Trophoblast cell (in vitro differentiated cells and primary cell): ENCODE measurements at regions not wholly inside any gene's neighbourhood (a gene's known extent, or its start where the extent isn't known, plus 50 kb on each side); places are given as distances from the start of the nearest gene placed in this dataset.

Source experiments
- DNase-seq, 2 donors: peaks; one replicate each; pipeline ENCODE4 v3.0.0-alpha.2; 2016
- H2AFZ ChIP-seq: 2 replicates; pipeline ENCODE4 v1.6.1; 2013; ENCODE audit warnings: low read length, moderate library complexity, mild to moderate bottlenecking; ENCODE audit not compliant: insufficient read depth, poor library complexity
- H2AK5ac ChIP-seq: 2 replicates; pipeline ENCODE4 v1.6.1; 2013; ENCODE audit warnings: mild to moderate bottlenecking, low read length
- H2BK120ac ChIP-seq: 2 replicates; pipeline ENCODE4 v1.6.1; 2013; ENCODE audit warnings: low read length, mild to moderate bottlenecking, moderate library complexity; ENCODE audit not compliant: insufficient read depth, poor library complexity
- H2BK12ac ChIP-seq: 2 replicates; pipeline ENCODE4 v1.6.1; 2013; ENCODE audit warnings: mild to moderate bottlenecking, low read length, moderate library complexity
- H2BK5ac ChIP-seq: 2 replicates; pipeline ENCODE4 v1.6.1; 2013; ENCODE audit warnings: low read length, low read depth, moderate library complexity, mild to moderate bottlenecking; ENCODE audit not compliant: poor library complexity
- H3K14ac ChIP-seq: 2 replicates; pipeline ENCODE4 v1.6.1; 2013; ENCODE audit warnings: mild to moderate bottlenecking, low read length
- H3K18ac ChIP-seq: 2 replicates; pipeline ENCODE4 v1.6.1; 2013; ENCODE audit warnings: mild to moderate bottlenecking, low read length
- H3K23ac ChIP-seq: 2 replicates; pipeline ENCODE4 v1.6.1; 2013; ENCODE audit warnings: low read length
- H3K27ac ChIP-seq: 2 replicates; pipeline ENCODE4 v1.5.1; 2013; ENCODE audit warnings: low read depth, mild to moderate bottlenecking, inconsistent platforms, low read length, moderate library complexity
- H3K27me3 ChIP-seq: 2 replicates; pipeline ENCODE4 v1.6.1; 2013; ENCODE audit warnings: inconsistent platforms, mild to moderate bottlenecking, low read length, moderate library complexity; ENCODE audit not compliant: insufficient read depth
- H3K36me3 ChIP-seq, 2 experiments: 1 replicate in 1 of 2; 2 replicates in 1 of 2; pipeline ENCODE4 v1.6.1; 2013; ENCODE audit warnings: low read length in 2 of 2, mild to moderate bottlenecking in 2 of 2, moderate library complexity in 1 of 2; ENCODE audit not compliant: insufficient read depth in 2 of 2, control insufficient read depth in 1 of 2
- H3K4ac ChIP-seq: 2 replicates; pipeline ENCODE4 v1.6.1; 2013; ENCODE audit warnings: low read depth, mild to moderate bottlenecking, low read length, moderate library complexity
- H3K4me1 ChIP-seq, 2 experiments: 1 replicate in 1 of 2; 2 replicates in 1 of 2; pipeline ENCODE4 v1.6.1; 2013; ENCODE audit warnings: low read length in 2 of 2, mild to moderate bottlenecking in 2 of 2, moderate library complexity in 1 of 2; ENCODE audit not compliant: insufficient read depth in 2 of 2, control insufficient read depth in 1 of 2
- H3K4me2 ChIP-seq: 2 replicates; pipeline ENCODE4 v1.6.1; 2013; ENCODE audit warnings: inconsistent platforms, mild to moderate bottlenecking, low read length, moderate library complexity
- H3K4me3 ChIP-seq: 2 replicates; pipeline ENCODE4 v1.5.1; 2013; ENCODE audit warnings: mild to moderate bottlenecking, low read depth, low read length, inconsistent platforms
- H3K79me1 ChIP-seq: one replicate; pipeline ENCODE4 v1.6.1; 2013; ENCODE audit warnings: low read length
- H3K79me2 ChIP-seq: 2 replicates; pipeline ENCODE4 v1.6.1; 2013; ENCODE audit warnings: low read length, mild to moderate bottlenecking; ENCODE audit not compliant: control insufficient read depth, insufficient read depth, poor library complexity
- H3K9ac ChIP-seq: 2 replicates; pipeline ENCODE4 v1.6.1; 2013; ENCODE audit warnings: mild to moderate bottlenecking, low read length
- H3K9me3 ChIP-seq: 2 replicates; pipeline ENCODE4 v1.6.1; 2013; ENCODE audit warnings: low read depth, mild to moderate bottlenecking, control low read depth, inconsistent platforms, low read length; ENCODE audit not compliant: insufficient read depth
- H4K12ac ChIP-seq: 2 replicates; pipeline ENCODE4 v1.6.1; 2013; ENCODE audit warnings: low read depth, mild to moderate bottlenecking, low read length, moderate library complexity
- H4K8ac ChIP-seq: 2 replicates; pipeline ENCODE4 v1.6.1; 2013; ENCODE audit warnings: low read depth, mild to moderate bottlenecking, low read length, moderate library complexity
- H4K91ac ChIP-seq: one replicate; pipeline ENCODE4 v1.6.1; 2013; ENCODE audit warnings: low read depth, mild to moderate bottlenecking, low read length, moderate library complexity
- WGBS: extraction: QIAGEN DNeasy Blood & Tissue Kit; methylation state at CpG from one replicate; pipeline ENCODE4 v1.1.7; 2013; ENCODE audit warnings: missing lambda C conversion rate; ENCODE audit not compliant: insufficient read length, insufficient coverage; ENCODE audit errors: extremely low coverage; 5-methylcytosine and 5-hydroxymethylcytosine counted together

DNA sequence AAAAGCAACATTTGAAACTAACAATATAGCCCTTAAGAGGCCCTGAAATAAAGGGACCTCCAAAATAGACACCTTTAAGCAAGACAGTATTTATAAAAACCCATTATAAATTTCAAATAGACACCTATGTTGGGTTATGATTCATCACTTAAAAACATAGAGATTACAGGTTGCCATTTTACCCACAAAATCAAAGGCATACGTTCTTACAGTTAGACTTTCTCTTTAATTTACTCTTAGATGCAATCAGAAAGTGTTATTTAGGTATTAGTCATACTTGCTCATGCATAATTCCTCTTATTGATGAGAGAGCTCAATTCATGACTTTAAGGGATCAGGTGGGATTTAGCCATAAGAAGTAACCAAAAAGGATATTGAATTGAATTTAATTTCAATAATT is 51.5 kb upstream of the TMEM200A start:
- H4K8ac ChIP-seq: no peak overlapping the region
- H2BK5ac ChIP-seq: no peak overlapping the region
- H4K91ac ChIP-seq: no peak overlapping the region
- H3K27ac ChIP-seq: no peak overlapping the region
- WGBS: no CpG with 5 or more reads among the region's 1 CpG
- H3K4me3 ChIP-seq: no peak overlapping the region
- H3K18ac ChIP-seq: no peak overlapping the region
- no peak overlapping the region for H2BK120ac ChIP-seq
- H3K4ac ChIP-seq: no peak overlapping the region
- DNase-seq: no peak
- H3K79me2 ChIP-seq: no peaks in the 10 kb centered on the region
- H2BK12ac ChIP-seq: no peak overlapping the region
- no peak overlapping the region for H2AK5ac ChIP-seq
- no peaks in the 10 kb centered on the region for H3K4me1 ChIP-seq
- H3K79me1 ChIP-seq: no peaks in the 10 kb centered on the region
- no peak overlapping the region for H2AFZ ChIP-seq
- no peak overlapping the region for H3K23ac ChIP-seq
- H3K14ac ChIP-seq: no peak overlapping the region
- H3K9me3 ChIP-seq: no peaks in the 10 kb centered on the region
- H3K4me2 ChIP-seq: no peak overlapping the region
- H4K12ac ChIP-seq: no peak overlapping the region
- H3K9ac ChIP-seq: no peak overlapping the region
- H3K27me3 ChIP-seq: no peaks in the 10 kb centered on the region
- no peaks in the 10 kb centered on the region for H3K36me3 ChIP-seq

DNA sequence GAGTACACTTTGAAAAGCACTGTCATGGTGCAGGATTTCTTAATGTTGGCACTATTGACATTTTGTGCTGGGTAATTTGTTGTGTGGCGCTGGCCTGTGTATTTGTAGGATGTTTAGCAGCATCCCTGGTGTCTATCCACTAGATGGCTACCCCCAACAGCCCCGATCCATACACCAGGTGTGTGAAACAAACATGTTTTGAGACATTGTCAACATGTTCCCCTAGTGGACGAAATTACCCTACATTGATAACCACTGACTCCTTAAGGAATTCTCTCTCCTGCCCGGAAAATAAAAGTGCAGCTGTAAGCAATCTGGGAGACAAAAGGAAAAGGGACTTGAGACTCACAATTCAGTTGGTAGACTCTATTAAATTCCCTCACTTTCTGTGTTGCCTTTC is 52.6 kb upstream of the TMEM200A start:
- no peaks in the 10 kb centered on the region for H3K79me1 ChIP-seq
- H3K9me3 ChIP-seq: no peaks in the 10 kb centered on the region
- no peak overlapping the region for H3K23ac ChIP-seq
- H3K4me2 ChIP-seq: no peak overlapping the region
- no peaks in the 10 kb centered on the region for H3K79me2 ChIP-seq
- no peak overlapping the region for H3K18ac ChIP-seq
- H3K9ac ChIP-seq: no peak overlapping the region
- no peak overlapping the region for H4K8ac ChIP-seq
- WGBS: no CpG with 5 or more reads among the region's 4 CpGs
- H3K36me3 ChIP-seq: no peaks in the 10 kb centered on the region
- no peak overlapping the region for H3K4me3 ChIP-seq
- no peaks in the 10 kb centered on the region for H3K4me1 ChIP-seq
- no peak overlapping the region for H4K91ac ChIP-seq
- no peak for DNase-seq
- H2BK120ac ChIP-seq: no peak overlapping the region
- H3K27ac ChIP-seq: no peak overlapping the region
- H3K27me3 ChIP-seq: no peaks in the 10 kb centered on the region
- no peak overlapping the region for H3K4ac ChIP-seq
- no peak overlapping the region for H2BK12ac ChIP-seq
- H2BK5ac ChIP-seq: no peak overlapping the region
- H3K14ac ChIP-seq: no peak overlapping the region
- no peak overlapping the region for H2AK5ac ChIP-seq
- H2AFZ ChIP-seq: no peak overlapping the region
- no peak overlapping the region for H4K12ac ChIP-seq

- H3K4me1 ChIP-seq: no peaks in the 10 kb centered on the region
- H3K9me3 ChIP-seq: no peaks in the 10 kb centered on the region
- H4K8ac ChIP-seq: no peak overlapping the region
- no peak overlapping the region for H2BK120ac ChIP-seq
- no peak overlapping the region for H3K9ac ChIP-seq
- no peak overlapping the region for H2AK5ac ChIP-seq
- H3K36me3 ChIP-seq: no peaks in the 10 kb centered on the region
- H3K4me2 ChIP-seq: no peak overlapping the region
- DNase-seq: no peak
- no peak overlapping the region for H3K4me3 ChIP-seq
- H2BK12ac ChIP-seq: no peak overlapping the region
- no peaks in the 10 kb centered on the region for H3K27me3 ChIP-seq
- no peaks in the 10 kb centered on the region for H3K79me1 ChIP-seq
- no peaks in the 10 kb centered on the region for H3K79me2 ChIP-seq
- no peak overlapping the region for H3K23ac ChIP-seq
- no peak overlapping the region for H3K18ac ChIP-seq
- H4K91ac ChIP-seq: no peak overlapping the region
- H3K14ac ChIP-seq: no peak overlapping the region
- no peak overlapping the region for H2BK5ac ChIP-seq
- no peak overlapping the region for H4K12ac ChIP-seq
- no peak overlapping the region for H3K4ac ChIP-seq
- no peak overlapping the region for H3K27ac ChIP-seq
- H2AFZ ChIP-seq: no peak overlapping the region
These were observed 56.8 kb upstream of the TMEM200A start for GRCh38 chr6:130309028-130309427.

DNA sequence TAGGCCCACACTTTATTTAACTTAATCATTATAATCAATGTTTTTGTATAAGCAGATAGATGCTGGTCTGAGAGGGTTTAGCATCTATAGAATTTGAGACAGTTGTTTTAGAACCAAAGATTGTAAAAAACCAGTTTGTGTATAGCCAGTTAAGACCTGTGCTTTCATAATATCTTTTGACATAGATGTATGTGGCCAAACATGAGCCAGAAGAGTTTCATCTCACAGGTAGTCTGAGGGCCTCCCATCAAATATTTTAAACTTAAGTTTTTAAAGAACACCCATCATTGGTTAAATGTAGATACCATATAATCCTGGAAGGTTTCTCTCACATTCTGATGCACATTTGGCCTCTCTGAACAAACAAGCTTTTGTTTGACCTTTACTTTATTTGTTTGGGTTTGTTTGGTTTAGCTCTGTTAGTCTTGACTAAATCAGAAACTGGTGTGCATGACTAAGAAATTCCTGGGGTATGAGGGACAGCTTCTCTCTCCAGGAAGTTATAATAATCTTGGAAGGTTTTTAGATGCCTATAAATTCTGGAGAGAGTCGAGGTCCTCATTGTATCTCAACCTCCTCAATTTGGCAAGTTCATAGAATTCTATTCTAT is 58.0 kb upstream of the TMEM200A start:
- Histone ChIP-seq H3K4me1 (no peaks in the 10 kb centered on the region), H3K4ac (no peak overlapping the region), H3K9me3 (no peaks in the 10 kb centered on the region), H3K4me2 (no peak overlapping the region), H2BK5ac (no peak overlapping the region), H3K27ac (no peak overlapping the region), H3K27me3 (no peaks in the 10 kb centered on the region), H2AK5ac (no peak overlapping the region), H3K4me3 (no peak overlapping the region), H3K14ac (no peak overlapping the region), H2BK120ac (no peak overlapping the region), H3K18ac (no peak overlapping the region), H4K12ac (no peak overlapping the region), H4K8ac (no peak overlapping the region), H3K9ac (no peak overlapping the region), H3K79me2 (no peaks in the 10 kb centered on the region), H4K91ac (no peak overlapping the region), H2BK12ac (no peak overlapping the region), H3K79me1 (no peaks in the 10 kb centered on the region), H2AFZ (no peak overlapping the region), H3K23ac (no peak overlapping the region), H3K36me3 (no peaks in the 10 kb centered on the region)
- DNase-seq: no peak
- no CpG with 5 or more reads among the region's 1 CpG for WGBS
